Brain microvascular endothelial cell (primary cell): ENCODE measurements at regions not wholly inside any gene's neighbourhood (a gene's known extent, or its start where the extent isn't known, plus 50 kb on each side); places are given as distances from the start of the nearest gene placed in this dataset.

Experiments
- DNase-seq: peaks from one replicate; pipeline ENCODE4 v3.0.0-alpha.2; 2020
- H3K27ac ChIP-seq: fragments of 250-450 bp; sonication (Bioruptor Pico); 2 replicates; pipeline ENCODE4 v1.5.1; 2020; ENCODE audit warnings: mild to moderate bottlenecking, moderate library complexity
- H3K27me3 ChIP-seq: fragments of 250-450 bp; sonication (Bioruptor Pico); replicated peaks from 2 replicates; pipeline ENCODE4 v1.5.1; 2020; ENCODE audit warnings: mild to moderate bottlenecking
- H3K36me3 ChIP-seq: fragments of 250-450 bp; sonication (Bioruptor Pico); replicated peaks from 2 replicates; pipeline ENCODE4 v1.5.1; 2020; ENCODE audit warnings: mild to moderate bottlenecking
- H3K4me3 ChIP-seq: 2 replicates; pipeline ENCODE4 v1.5.1; 2011; ENCODE audit warnings: low read depth, mild to moderate bottlenecking, control low read depth, low read length, moderate library complexity
- in situ Hi-C: cut with HindIII; loops from 2 replicates; pipeline ENCODE4 v1.10.0; 2017; ENCODE audit warnings: low sequenced_read_pairs, low pct_ligation_motif_present
- TF ChIP-seq, protein P1 (sequence below): IDR thresholded peaks from 2 replicates; pipeline ENCODE4 v1.5.1; 2011; ENCODE audit warnings: low read depth, mild to moderate bottlenecking, moderate library complexity, low read length, control low read depth, inconsistent platforms; ENCODE audit errors: missing control alignments

DNA sequence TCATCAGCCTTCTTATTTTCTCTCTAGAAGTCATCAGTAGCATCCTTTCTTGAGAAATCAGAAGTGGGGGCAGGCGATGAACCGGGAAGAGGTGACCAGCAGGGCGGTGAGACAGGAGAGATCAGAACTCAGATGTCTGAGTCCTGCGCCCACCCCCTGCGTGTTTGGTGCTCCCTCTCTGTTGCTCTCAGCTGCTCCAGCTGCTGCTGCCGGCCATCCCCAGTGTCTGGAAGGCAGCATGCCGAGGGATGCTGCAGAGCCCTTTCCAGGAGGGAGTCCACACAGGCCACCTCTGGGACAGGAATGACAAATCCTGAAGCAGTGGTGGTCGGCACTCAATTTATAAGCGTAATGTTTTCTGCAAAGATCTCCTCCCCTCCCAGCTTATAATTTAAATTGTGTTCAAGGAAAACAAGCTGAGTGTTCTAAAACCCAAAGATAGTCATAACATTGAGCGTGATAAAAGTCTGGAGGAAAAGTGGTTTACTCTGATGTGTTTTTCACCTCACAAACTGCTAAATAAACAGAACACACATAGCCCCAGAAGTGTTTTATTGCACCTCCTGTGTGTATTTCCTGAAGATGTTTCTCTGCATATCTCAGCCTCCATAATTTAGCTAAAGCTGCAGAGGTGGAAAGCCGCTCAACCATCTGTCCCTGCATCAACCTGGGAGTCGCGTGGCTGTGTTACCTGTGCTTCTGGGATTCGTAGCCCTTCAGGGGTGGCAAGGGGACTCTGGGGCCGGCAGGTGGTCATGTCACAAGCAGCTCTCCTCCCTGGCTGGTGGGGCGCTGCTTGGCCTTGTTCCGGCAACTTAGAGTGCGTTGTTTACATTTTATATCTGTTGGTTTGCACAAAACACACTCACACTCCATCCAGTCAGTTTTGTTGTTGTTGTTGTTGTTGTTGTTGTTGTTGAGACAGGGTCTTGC lies 191.2 kb downstream of the USP12 start:
- in situ Hi-C loops = no loop called here
- Histone ChIP-seq H3K4me3 (no peak overlapping the region), H3K27ac (no peak overlapping the region), H3K27me3 (no peaks in the 10 kb centered on the region), H3K36me3 (no peaks in the 10 kb centered on the region)
- DNase-seq = no peak
- TF ChIP-seq, protein P1, sequence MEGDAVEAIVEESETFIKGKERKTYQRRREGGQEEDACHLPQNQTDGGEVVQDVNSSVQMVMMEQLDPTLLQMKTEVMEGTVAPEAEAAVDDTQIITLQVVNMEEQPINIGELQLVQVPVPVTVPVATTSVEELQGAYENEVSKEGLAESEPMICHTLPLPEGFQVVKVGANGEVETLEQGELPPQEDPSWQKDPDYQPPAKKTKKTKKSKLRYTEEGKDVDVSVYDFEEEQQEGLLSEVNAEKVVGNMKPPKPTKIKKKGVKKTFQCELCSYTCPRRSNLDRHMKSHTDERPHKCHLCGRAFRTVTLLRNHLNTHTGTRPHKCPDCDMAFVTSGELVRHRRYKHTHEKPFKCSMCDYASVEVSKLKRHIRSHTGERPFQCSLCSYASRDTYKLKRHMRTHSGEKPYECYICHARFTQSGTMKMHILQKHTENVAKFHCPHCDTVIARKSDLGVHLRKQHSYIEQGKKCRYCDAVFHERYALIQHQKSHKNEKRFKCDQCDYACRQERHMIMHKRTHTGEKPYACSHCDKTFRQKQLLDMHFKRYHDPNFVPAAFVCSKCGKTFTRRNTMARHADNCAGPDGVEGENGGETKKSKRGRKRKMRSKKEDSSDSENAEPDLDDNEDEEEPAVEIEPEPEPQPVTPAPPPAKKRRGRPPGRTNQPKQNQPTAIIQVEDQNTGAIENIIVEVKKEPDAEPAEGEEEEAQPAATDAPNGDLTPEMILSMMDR = no peak

DNA sequence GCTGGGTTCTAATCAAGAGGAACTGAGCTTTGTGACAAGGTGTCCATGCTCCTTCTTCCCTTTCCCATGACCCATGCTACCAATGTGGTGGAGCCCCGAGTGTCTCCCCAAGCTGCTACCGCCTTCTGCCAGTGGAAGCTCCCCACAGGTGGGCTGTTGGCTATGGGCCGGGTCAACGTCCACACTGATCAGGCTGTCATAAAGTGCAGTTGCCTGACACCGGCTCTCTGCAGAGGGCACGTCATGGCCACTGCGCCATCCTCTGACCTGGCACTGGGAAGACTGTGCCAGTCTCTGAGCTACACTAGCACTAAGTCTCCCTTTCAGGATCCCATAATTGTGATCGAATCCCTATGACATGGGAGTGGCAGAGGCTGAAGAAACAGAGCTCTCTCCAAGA lies 192.3 kb downstream of the USP12 start:
- Histone ChIP-seq H3K27ac (no peak overlapping the region), H3K4me3 (no peak overlapping the region), H3K27me3 (no peaks in the 10 kb centered on the region), H3K36me3 (no peaks in the 10 kb centered on the region)
- TF ChIP-seq, protein P1 = no peak
- in situ Hi-C loops = no loop called here
- no peak for DNase-seq

DNA sequence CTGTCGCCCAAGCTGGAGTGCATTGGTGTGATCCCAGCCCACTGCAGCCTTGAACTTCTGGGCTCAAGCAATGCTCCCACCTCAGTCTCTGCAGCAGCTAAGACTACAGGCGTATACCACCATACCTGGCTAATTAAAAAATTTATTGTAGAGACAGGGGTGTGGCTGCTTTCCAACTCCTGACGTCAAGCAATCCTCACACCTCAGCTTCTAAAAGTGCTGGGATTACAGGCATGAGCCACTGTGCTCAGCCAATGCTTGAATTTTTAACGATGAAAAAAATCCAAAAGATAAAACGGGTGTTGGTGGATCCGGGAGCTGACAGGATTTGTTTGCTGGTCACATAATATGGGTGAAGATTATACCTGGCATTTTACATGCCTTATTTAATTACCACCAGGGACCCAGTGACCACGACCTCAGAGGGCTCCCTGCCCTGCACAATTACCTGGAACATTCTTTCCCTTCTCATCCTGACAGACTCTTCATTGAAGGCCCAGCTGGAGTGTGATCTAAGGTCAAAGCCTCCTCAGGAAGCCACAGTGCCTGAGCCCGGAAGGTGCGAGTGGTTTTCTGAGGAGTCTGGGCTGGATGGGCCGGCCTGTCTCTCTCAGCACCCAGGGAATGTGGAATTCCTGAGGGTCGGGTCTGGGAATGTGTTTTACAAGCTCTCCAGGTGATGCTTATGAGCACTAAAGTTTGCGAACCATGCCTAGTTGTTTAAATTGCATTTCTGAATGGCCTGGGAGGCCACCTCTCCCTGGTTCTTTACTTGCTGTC lies 193.3 kb downstream of the USP12 start:
- Histone ChIP-seq H3K4me3 (no peak overlapping the region), H3K27me3 (no peaks in the 10 kb centered on the region), H3K36me3 (no peaks in the 10 kb centered on the region), H3K27ac (no peak overlapping the region)
- in situ Hi-C loops = no loop called here
- no peak for DNase-seq
- TF ChIP-seq, protein P1 = no peak

DNA sequence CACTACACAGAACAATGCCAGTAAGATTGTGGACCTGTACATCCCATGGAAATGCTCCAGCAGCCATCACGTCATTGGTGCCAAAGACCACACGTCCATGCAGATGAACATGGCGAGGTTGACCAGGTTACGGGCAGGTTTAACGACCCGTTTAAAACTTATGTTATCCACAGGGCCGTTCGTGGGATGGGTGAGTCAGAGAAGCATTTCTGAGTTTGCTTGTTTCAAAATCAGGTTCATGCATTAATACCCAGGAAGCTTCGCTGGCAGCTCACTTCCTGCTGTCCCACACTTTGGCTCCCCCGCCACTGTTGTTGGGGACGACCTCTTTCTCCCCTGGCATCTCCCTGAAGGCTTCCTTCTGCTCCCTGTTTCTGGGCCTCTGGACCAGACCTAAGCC lies 194.1 kb downstream of the USP12 start:
- DNase-seq = no peak

DNA sequence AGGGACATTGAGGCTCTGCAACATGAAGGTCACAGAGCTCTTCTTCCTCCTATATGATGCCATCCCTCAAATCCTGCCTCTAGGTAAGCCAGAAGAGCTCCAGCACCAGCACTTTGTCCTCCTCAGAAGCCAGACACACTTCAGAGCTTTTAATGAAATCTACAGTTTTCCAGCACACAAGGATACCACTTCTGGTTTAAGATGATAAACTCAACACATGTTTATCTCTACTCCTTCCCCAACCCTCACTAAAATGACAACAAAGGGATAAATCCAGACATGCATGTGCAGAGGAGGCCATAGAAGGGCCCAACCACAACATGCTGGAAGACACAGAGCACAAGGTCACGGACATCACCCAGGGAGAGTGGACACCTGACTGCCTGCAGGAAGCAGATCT lies 195.3 kb downstream of the USP12 start:
- H3K4me3 ChIP-seq = no peak overlapping the region
- no peaks in the 10 kb centered on the region for H3K27me3 ChIP-seq
- no peaks in the 10 kb centered on the region for H3K36me3 ChIP-seq
- no peak for DNase-seq
- TF ChIP-seq, protein P1 = no peak
- H3K27ac ChIP-seq = no peak overlapping the region
- in situ Hi-C loops = no loop called here

More for the DNA sequence above, 194.1 kb downstream of the USP12 start:
- Histone ChIP-seq H3K27ac (no peak overlapping the region), H3K4me3 (no peak overlapping the region), H3K27me3 (no peaks in the 10 kb centered on the region), H3K36me3 (no peaks in the 10 kb centered on the region)
- in situ Hi-C loops = no loop called here
- TF ChIP-seq, protein P1 = no peak
